ENCODE measurements at regions not wholly inside any gene's neighbourhood (a gene's known extent, or its start where the extent isn't known, plus 50 kb on each side); places are given as distances from the start of the nearest gene placed in this dataset.

DNA sequence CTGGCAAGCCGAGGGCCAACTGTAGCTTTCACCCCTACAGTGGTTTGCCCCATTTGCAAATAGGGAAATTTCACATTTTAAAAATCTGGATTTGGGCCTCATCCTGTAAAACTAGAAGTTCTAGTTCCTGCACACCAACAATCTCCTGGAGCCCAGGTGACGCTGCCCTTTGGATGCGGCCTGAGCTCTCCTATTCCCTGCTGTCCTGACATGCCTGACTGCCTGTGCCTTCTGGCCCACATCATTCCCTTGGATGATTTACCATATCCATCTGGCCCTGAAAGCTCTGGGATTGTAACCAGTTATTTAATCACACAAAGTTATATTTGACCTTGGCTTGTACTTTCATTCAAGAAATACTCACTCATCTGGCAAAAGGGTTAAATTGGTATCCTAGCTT lies 272.3 kb downstream of the ARRDC4 start:
- Histone ChIP-seq H3K4me1 (no peaks in the 10 kb centered on the region), H3K27me3 (no peaks in the 10 kb centered on the region), H3K9me3 (no peaks in the 10 kb centered on the region), H3K4me3 (no peak overlapping the region), H3K27ac (no peak overlapping the region), H3K36me3 (no peaks in the 10 kb centered on the region)
- DNase-seq, result no peak
- 92% methylated on average over 3 of the region's 3 CpGs for WGBS, 2 donors
- TF ChIP-seq POLR2AphosphoS5 (IDR thresholded peaks at IDR 0.05), result no peak
- no peak for TF ChIP-seq EP300 (IDR thresholded peaks at IDR 0.05)
- TF ChIP-seq POLR2A (IDR thresholded peaks at IDR 0.05), result no peak
- TF ChIP-seq CTCF (IDR thresholded peaks at IDR 0.05), result no peak
- intact Hi-C loops (cut with DNase I), result no loop called here

GRCh38 chr15:98233873-98234272 lies 273.4 kb downstream of the ARRDC4 start:
- Histone ChIP-seq H3K36me3 (no peaks in the 10 kb centered on the region), H3K4me3 (no peak overlapping the region), H3K27me3 (no peaks in the 10 kb centered on the region), H3K4me1 (no peaks in the 10 kb centered on the region), H3K27ac (no peak overlapping the region), H3K9me3 (no peaks in the 10 kb centered on the region)
- no peak for DNase-seq
- intact Hi-C loops (cut with DNase I), result no loop called here
- TF ChIP-seq POLR2AphosphoS5 (IDR thresholded peaks at IDR 0.05), result no peak
- TF ChIP-seq POLR2A (IDR thresholded peaks at IDR 0.05), result no peak
- TF ChIP-seq CTCF (IDR thresholded peaks at IDR 0.05), result no peak
- no peak for TF ChIP-seq EP300 (IDR thresholded peaks at IDR 0.05)
- WGBS, 2 donors, result 75 to 79% methylated on average over 2 of the region's 2 CpGs

GRCh38 chr15:98240303-98240702 lies 279.8 kb downstream of the ARRDC4 start:
- intact Hi-C loops (cut with DNase I), result no loop called here
- H3K36me3 ChIP-seq, result no peaks in the 10 kb centered on the region
- H3K27me3 ChIP-seq, result no peaks in the 10 kb centered on the region
- no peak overlapping the region for H3K4me3 ChIP-seq
- no peaks in the 10 kb centered on the region for H3K4me1 ChIP-seq
- WGBS, 2 donors, result 0% methylated on average over 1 of the region's 1 CpG
- no peak for DNase-seq
- no peaks in the 10 kb centered on the region for H3K9me3 ChIP-seq
- H3K27ac ChIP-seq, result no peak overlapping the region
- no peak for TF ChIP-seq CTCF (IDR thresholded peaks at IDR 0.05)
- no peak for TF ChIP-seq EP300 (IDR thresholded peaks at IDR 0.05)
- TF ChIP-seq POLR2AphosphoS5 (IDR thresholded peaks at IDR 0.05), result no peak
- TF ChIP-seq POLR2A (IDR thresholded peaks at IDR 0.05), result no peak

- TF ChIP-seq EP300 (IDR thresholded peaks at IDR 0.05), result no peak
- no peak for TF ChIP-seq POLR2A (IDR thresholded peaks at IDR 0.05)
- TF ChIP-seq CTCF (IDR thresholded peaks at IDR 0.05), result no peak
- TF ChIP-seq POLR2AphosphoS5 (IDR thresholded peaks at IDR 0.05), result no peak
- no peaks in the 10 kb centered on the region for H3K4me1 ChIP-seq
- H3K4me3 ChIP-seq, result no peak overlapping the region
- no peak overlapping the region for H3K27ac ChIP-seq
- no peak for DNase-seq
- H3K27me3 ChIP-seq, result no peaks in the 10 kb centered on the region
- no peaks in the 10 kb centered on the region for H3K9me3 ChIP-seq
- no peaks in the 10 kb centered on the region for H3K36me3 ChIP-seq
- 67 to 78% methylated on average over 3 of the region's 3 CpGs for WGBS, 2 donors
- intact Hi-C loops (cut with DNase I), result no loop called here
Measured at GRCh38 chr15:98241032-98241554, 280.6 kb downstream of the ARRDC4 start.

- no peaks in the 10 kb centered on the region for H3K27me3 ChIP-seq
- TF ChIP-seq CTCF (IDR thresholded peaks at IDR 0.05), result no peak
- TF ChIP-seq POLR2AphosphoS5 (IDR thresholded peaks at IDR 0.05), result no peak
- TF ChIP-seq POLR2A (IDR thresholded peaks at IDR 0.05), result no peak
- TF ChIP-seq EP300 (IDR thresholded peaks at IDR 0.05), result no peak
- WGBS, 2 donors, result 8 to 20% methylated on average over 2 of the region's 2 CpGs
- H3K36me3 ChIP-seq, result no peaks in the 10 kb centered on the region
- no peaks in the 10 kb centered on the region for H3K9me3 ChIP-seq
- H3K27ac ChIP-seq, result no peak overlapping the region
- no peaks in the 10 kb centered on the region for H3K4me1 ChIP-seq
- intact Hi-C loops (cut with DNase I), result no loop called here
- no peak for DNase-seq
- H3K4me3 ChIP-seq, result no peak overlapping the region
Measured at GRCh38 chr15:98257290-98257689, 296.8 kb downstream of the ARRDC4 start.

All from sigmoid colon (tissue), 6 donors.